ENCODE measurements at regions not wholly inside any gene's neighbourhood (a gene's known extent, or its start where the extent isn't known, plus 50 kb on each side); places are given as distances from the start of the nearest gene placed in this dataset.

- no peak for TF ChIP-seq GABPA (IDR thresholded peaks at IDR 0.05 in 1 of 2, conservative IDR thresholded peaks at IDR 0.05 in 1 of 2)
- no peak for TF ChIP-seq CTCF (IDR thresholded peaks at IDR 0.05; ENCODE audit: low read depth, low read length, missing input control)
- no peak for TF ChIP-seq RAD21 (IDR thresholded peaks at IDR 0.05)
- no peak for TF ChIP-seq SP1 (IDR thresholded peaks at IDR 0.05)
- no peak for TF ChIP-seq YY1 (IDR thresholded peaks at IDR 0.05)
- TF ChIP-seq MAX (IDR thresholded peaks at IDR 0.05): no peak
- TF ChIP-seq EGR1 (IDR thresholded peaks at IDR 0.05; ENCODE audit: low read depth in 2 of 2): no peak
- TF ChIP-seq JUND (IDR thresholded peaks at IDR 0.05): no peak
- no peak for TF ChIP-seq ATF3 (IDR thresholded peaks at IDR 0.05)
- TF ChIP-seq FOXA1 (IDR thresholded peaks at IDR 0.05): no peak
- TF ChIP-seq TAF1 (conservative IDR thresholded peaks at IDR 0.05): no peak
- no peak for TF ChIP-seq HNF4A (conservative IDR thresholded peaks at IDR 0.05)
- no peak for TF ChIP-seq REST (IDR thresholded peaks at IDR 0.05)
- no peak for TF ChIP-seq ZBTB33 (IDR thresholded peaks at IDR 0.05)
Measured at GRCh38 chr2:33775306-33775705, 176.2 kb upstream of the FAM98A start.
